K562 (cell line): ENCODE measurements at regions not wholly inside any gene's neighbourhood (a gene's known extent, or its start where the extent isn't known, plus 50 kb on each side); places are given as distances from the start of the nearest gene placed in this dataset.

ENCODE experiments used
- ATAC-seq: fragments of 200-7000 bp; cut with Tn5 transposase; 3 replicates; pipeline ENCODE4 v1.9.1; 2020; ENCODE audit warnings: moderate library complexity
- BruUV-seq: library from RNA; stranded (reverse); fragments of 400-500 nt; replicated peaks from 2 replicates; lab custom pipeline; 2021; lab: Mats Ljungman, UMichigan
- CTCF ChIA-PET: fragments of 300-600 bp; formaldehyde crosslinking; extraction: SDS; loops from one replicate; lab custom pipeline; 2021; ENCODE audit warnings: low intra/inter-chr PET ratio; lab: Yijun Ruan, JAX
- POLR2A ChIA-PET: fragments of 300-600, 350-650 bp; sonication (Branson Sonifier 250); formaldehyde crosslinking; extraction: SDS; loops from one replicate; lab custom pipeline; 2021; ENCODE audit warnings: antibody characterized with exemption, inconsistent platforms; lab: Yijun Ruan, JAX
- DNase-seq, 4 experiments: peaks; one replicate each; pipeline versions ENCODE4 v3.0.0 to v3.0.0-alpha.2; 2011 to 2018; ENCODE audit warnings: low spot score in 3 of 4, mixed read lengths in 3 of 4; ENCODE audit errors: extremely low read depth in 1 of 4
- FAIRE-seq: peaks from 2 replicates; lab custom pipeline; 2011; peaks lifted over from hg19 to GRCh38; lab: Jason Lieb, UNC
- H2AFZ ChIP-seq: 2 replicates; pipeline ENCODE4 v1.6.0; 2011; ENCODE audit warnings: low read depth, low read length, control low read depth, inconsistent platforms
- H3K27ac ChIP-seq: fragments of 200-600 bp; 3 replicates; pipeline ENCODE4 v1.8.0; 2011; ENCODE audit warnings: low read depth, mild to moderate bottlenecking, control low read depth, inconsistent platforms, low read length, moderate library complexity, mixed read lengths; ENCODE audit errors: extremely low read depth
- H3K27me3 ChIP-seq, 2 experiments: fragments of 300-600 bp in 1 of 2; 2 replicates in 1 of 2; 3 replicates in 1 of 2; pipeline versions ENCODE4 v1.6.0 to v1.8.0; 2011; ENCODE audit warnings: inconsistent platforms in 2 of 2, low read length in 2 of 2, mild to moderate bottlenecking in 1 of 2, mixed read lengths in 1 of 2, moderate library complexity in 1 of 2; ENCODE audit not compliant: control insufficient read depth in 2 of 2, insufficient read depth in 2 of 2
- H3K36me3 ChIP-seq: fragments of 300-600 bp; 3 replicates; pipeline ENCODE4 v1.8.0; 2011; ENCODE audit warnings: mild to moderate bottlenecking, low read length, inconsistent platforms; ENCODE audit not compliant: control insufficient read depth, insufficient read depth
- H3K4me1 ChIP-seq, 2 experiments: fragments of 200-600 bp in 1 of 2; replicated peaks in 1 of 2; 2 replicates in 1 of 2; 3 replicates in 1 of 2; pipeline versions ENCODE4 v1.5.1 to v1.8.0; 2011; ENCODE audit warnings: inconsistent platforms in 2 of 2, low read length in 2 of 2, mild to moderate bottlenecking in 1 of 2, mixed read lengths in 1 of 2, moderate library complexity in 1 of 2; ENCODE audit not compliant: control insufficient read depth in 2 of 2, insufficient read depth in 2 of 2
- H3K4me2 ChIP-seq: 2 replicates; pipeline ENCODE4 v1.6.1; 2011; ENCODE audit warnings: low read length, control low read depth, inconsistent platforms, mixed read lengths; ENCODE audit not compliant: insufficient read depth
- H3K4me3 ChIP-seq: fragments of 200-600 bp; sonication (generic), shearing (Covaris generic); 2 replicates; pipeline ENCODE4 v1.5.1; 2016; ENCODE audit warnings: control low read depth, inconsistent platforms
- H3K79me2 ChIP-seq: fragments of 200-600 bp; 3 replicates; pipeline ENCODE4 v1.8.0; 2011; ENCODE audit warnings: low read length, inconsistent platforms; ENCODE audit not compliant: control insufficient read depth, insufficient read depth
- H3K9ac ChIP-seq, 2 experiments: 2 replicates each; pipeline versions ENCODE4 v1.6.0 to v1.6.1; 2011; ENCODE audit warnings: low read depth in 2 of 2, low read length in 2 of 2, control low read depth in 1 of 2, inconsistent platforms in 1 of 2, mild to moderate bottlenecking in 1 of 2, mixed read lengths in 1 of 2; ENCODE audit not compliant: insufficient read depth in 1 of 2
- H3K9me1 ChIP-seq: one replicate; pipeline ENCODE4 v1.6.0; 2011; ENCODE audit warnings: inconsistent platforms, mild to moderate bottlenecking, low read length, moderate library complexity; ENCODE audit not compliant: control insufficient read depth, insufficient read depth
- H3K9me3 ChIP-seq: replicated peaks from 2 replicates; pipeline ENCODE4 v1.5.1; 2011; ENCODE audit warnings: low read depth, low read length, inconsistent platforms; ENCODE audit not compliant: control insufficient read depth, insufficient read depth
- H4K20me1 ChIP-seq: replicated peaks from 2 replicates; pipeline ENCODE4 v1.6.1; 2011; ENCODE audit warnings: low read length, inconsistent platforms, mixed read lengths; ENCODE audit not compliant: control insufficient read depth, insufficient read depth
- ARNT ChIP-seq, 2 experiments: fragments of 450-650 bp; IDR thresholded peaks; 2 replicates each; pipeline ENCODE4 v1.6.1; 2016; ENCODE audit warnings: mild to moderate bottlenecking in 1 of 2
- BRD9 ChIP-seq: fragments of 450-650 bp; IDR thresholded peaks from 2 replicates; pipeline ENCODE4 v1.6.1; 2018; ENCODE audit warnings: low read depth; ENCODE audit not compliant: partially characterized antibody
- CBX8 ChIP-seq: fragments of 200-600 bp; sonication (generic); IDR thresholded peaks from 2 replicates; pipeline ENCODE4 v1.6.1; 2012; ENCODE audit warnings: borderline replicate concordance, mixed run types, low read depth, mild to moderate bottlenecking, moderate library complexity, mixed read lengths, low read length, control low read depth, inconsistent platforms; ENCODE audit not compliant: poor library complexity, severe bottlenecking; ENCODE audit errors: extremely low read depth
- CCNT2 ChIP-seq: IDR thresholded peaks from 2 replicates; pipeline ENCODE4 v1.6.1; 2011; ENCODE audit warnings: borderline replicate concordance, low read depth, mild to moderate bottlenecking, moderate library complexity, mixed read lengths, low read length; ENCODE audit not compliant: insufficient read length; ENCODE audit errors: extremely low read depth
- ETV6 ChIP-seq, 3 experiments: fragments of 150-350 bp in 1 of 3; sonication (generic) in 1 of 3; formaldehyde crosslinking in 1 of 3; IDR thresholded peaks; 2 replicates each; pipeline versions ENCODE4 v1.6.1 to v1.8.0; 2014 to 2022; ENCODE audit warnings: borderline replicate concordance in 2 of 3, low read depth in 2 of 3, antibody characterized with exemption in 1 of 3, low read length in 1 of 3, mild to moderate bottlenecking in 1 of 3, missing genetic modification reagents in 1 of 3
- HDAC2 ChIP-seq: fragments of 450-650 bp; IDR thresholded peaks from 2 replicates; pipeline ENCODE4 v1.6.1; 2016; ENCODE audit warnings: mild to moderate bottlenecking
- KLF6 ChIP-seq: fragments of 250-450 bp; sonication (Bioruptor Pico); IDR thresholded peaks from 2 replicates; pipeline ENCODE4 v1.4.0; 2020; ENCODE audit warnings: mild to moderate bottlenecking, moderate library complexity, borderline replicate concordance
- MTA2 ChIP-seq: fragments of 450-650 bp; IDR thresholded peaks from 2 replicates; pipeline ENCODE4 v1.6.1; 2016; ENCODE audit warnings: low read depth
- POLR2H ChIP-seq: IDR thresholded peaks from 2 replicates; pipeline ENCODE4 v1.6.1; 2016; ENCODE audit warnings: missing genetic modification characterization, low read depth, mild to moderate bottlenecking, control low read depth, missing compliant biosample characterization, moderate library complexity
- RBFOX2 ChIP-seq: fragments of 200-400 bp; formaldehyde crosslinking; IDR thresholded peaks from 2 replicates; pipeline ENCODE4 v1.6.1; 2017; ENCODE audit warnings: low read depth, mild to moderate bottlenecking, low read length, moderate library complexity
- SRSF3 ChIP-seq: fragments of 200-400 bp; formaldehyde crosslinking; IDR thresholded peaks from 2 replicates; pipeline ENCODE4 v1.6.1; 2016; ENCODE audit warnings: mild to moderate bottlenecking, low read length, moderate library complexity; ENCODE audit not compliant: insufficient read depth
- TCFL5 ChIP-seq: fragments of 250-450 bp; sonication (Bioruptor Pico); conservative IDR thresholded peaks from 2 replicates; pipeline ENCODE4 v1.6.1; 2021; ENCODE audit warnings: mild to moderate bottlenecking, moderate library complexity, matching md5 sums
- ZBTB8A ChIP-seq: fragments of 450-650 bp; IDR thresholded peaks from 2 replicates; pipeline ENCODE4 v1.6.1; 2018; ENCODE audit warnings: mild to moderate bottlenecking, moderate library complexity; ENCODE audit not compliant: partially characterized antibody
- ZNF274 ChIP-seq: IDR thresholded peaks from 2 replicates; pipeline ENCODE4 v1.6.1; 2011; ENCODE audit warnings: low read depth, mild to moderate bottlenecking, low read length, moderate library complexity, borderline replicate concordance
- ZNF583 ChIP-seq: fragments of 250-450 bp; sonication (Bioruptor Pico); IDR thresholded peaks from 2 replicates; pipeline ENCODE4 v1.4.0; 2020
- ZNF586 ChIP-seq: fragments of 450-650 bp; formaldehyde crosslinking; conservative IDR thresholded peaks from 2 replicates; pipeline ENCODE4 v1.4.0; 2020; ENCODE audit warnings: mild to moderate bottlenecking, moderate library complexity
- WGBS: fragments of 100-300 bp; shearing (Covaris generic); methylation state at CpG from one replicate; pipeline ENCODE4 v1.1.6; 2016; ENCODE audit warnings: low coverage, mixed read lengths; ENCODE audit not compliant: insufficient coverage; ENCODE audit errors: missing lambda C conversion rate; 5-methylcytosine and 5-hydroxymethylcytosine counted together
- in situ Hi-C: fragments of 300-500 bp; cut with MboI; formaldehyde crosslinking; loops from 4 replicates; pipeline ENCODE4 v1.15.0; 2018; ENCODE audit warnings: inconsistent platforms, mixed read lengths
- intact Hi-C: fragments of 100-400 bp; cut with micrococcal nuclease; formaldehyde crosslinking; loops from 2 replicates; pipeline ENCODE4 v1.14.2; 2022
- TF ChIP-seq, protein P1 (sequence below), 2 experiments: IDR thresholded peaks in 1 of 2; conservative IDR thresholded peaks in 1 of 2; 2 replicates each; pipeline ENCODE4 v1.6.1; 2016; ENCODE audit warnings: low read depth in 2 of 2, mild to moderate bottlenecking in 1 of 2, missing compliant biosample characterization in 1 of 2, missing genetic modification characterization in 1 of 2, moderate library complexity in 1 of 2
- TF ChIP-seq, protein P2 (sequence below): IDR thresholded peaks from 2 replicates; pipeline ENCODE4 v1.6.1; 2012; ENCODE audit warnings: low read depth, low read length, improper control_type of control experiment, borderline replicate concordance

- Histone ChIP-seq H3K36me3 (no peaks in the 10 kb centered on the region), H3K27me3 (no peaks in the 10 kb centered on the region), H3K27ac (no peak overlapping the region), H3K9me3 (no peaks in the 10 kb centered on the region), H3K4me3 (no peak overlapping the region), H3K9me1 (no peaks in the 10 kb centered on the region), H3K79me2 (no peaks in the 10 kb centered on the region), H3K4me2 (no peak overlapping the region), H4K20me1 (no peaks in the 10 kb centered on the region), H3K9ac (no peak overlapping the region), H3K4me1 (no peaks in the 10 kb centered on the region), H2AFZ (no peak overlapping the region)
- in situ Hi-C loops (no loop called here), intact Hi-C loops (no loop called here)
- FAIRE-seq (no peak), ATAC-seq (no peak), DNase-seq (no peak)
- ChIA-PET CTCF (no interaction called here), POLR2A (no interaction called here)
- 0% methylated on average over 2 of the region's 2 CpGs for WGBS
- BruUV-seq = no TSS peak
- no peak for TF ChIP-seq SRSF3
- TF ChIP-seq CBX8 = no peak
- no peak for TF ChIP-seq ZNF583 (CRISPR knock-in tag)
- no peak for TF ChIP-seq ZBTB8A
- TF ChIP-seq MTA2 = no peak
- TF ChIP-seq HDAC2 = no peak
- no peak for TF ChIP-seq BRD9
- TF ChIP-seq POLR2H (tag) = no peak
- TF ChIP-seq, protein P1, sequence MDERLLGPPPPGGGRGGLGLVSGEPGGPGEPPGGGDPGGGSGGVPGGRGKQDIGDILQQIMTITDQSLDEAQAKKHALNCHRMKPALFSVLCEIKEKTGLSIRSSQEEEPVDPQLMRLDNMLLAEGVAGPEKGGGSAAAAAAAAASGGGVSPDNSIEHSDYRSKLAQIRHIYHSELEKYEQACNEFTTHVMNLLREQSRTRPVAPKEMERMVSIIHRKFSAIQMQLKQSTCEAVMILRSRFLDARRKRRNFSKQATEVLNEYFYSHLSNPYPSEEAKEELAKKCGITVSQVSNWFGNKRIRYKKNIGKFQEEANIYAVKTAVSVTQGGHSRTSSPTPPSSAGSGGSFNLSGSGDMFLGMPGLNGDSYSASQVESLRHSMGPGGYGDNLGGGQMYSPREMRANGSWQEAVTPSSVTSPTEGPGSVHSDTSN (CRISPR knock-in tag; IDR thresholded peaks at IDR 0.05; ENCODE audit: low read depth) = no peak
- TF ChIP-seq, protein P1 (tag; conservative IDR thresholded peaks at IDR 0.05; ENCODE audit: low read depth) = no peak
- TF ChIP-seq, protein P2, sequence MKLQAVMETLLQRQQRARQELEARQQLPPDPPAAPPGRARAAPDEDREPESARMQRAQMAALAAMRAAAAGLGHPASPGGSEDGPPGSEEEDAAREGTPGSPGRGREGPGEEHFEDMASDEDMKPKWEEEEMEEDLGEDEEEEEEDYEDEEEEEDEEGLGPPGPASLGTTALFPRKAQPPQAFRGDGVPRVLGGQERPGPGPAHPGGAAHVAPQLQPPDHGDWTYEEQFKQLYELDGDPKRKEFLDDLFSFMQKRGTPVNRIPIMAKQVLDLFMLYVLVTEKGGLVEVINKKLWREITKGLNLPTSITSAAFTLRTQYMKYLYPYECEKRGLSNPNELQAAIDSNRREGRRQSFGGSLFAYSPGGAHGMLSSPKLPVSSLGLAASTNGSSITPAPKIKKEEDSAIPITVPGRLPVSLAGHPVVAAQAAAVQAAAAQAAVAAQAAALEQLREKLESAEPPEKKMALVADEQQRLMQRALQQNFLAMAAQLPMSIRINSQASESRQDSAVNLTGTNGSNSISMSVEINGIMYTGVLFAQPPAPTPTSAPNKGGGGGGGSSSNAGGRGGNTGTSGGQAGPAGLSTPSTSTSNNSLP = no peak
- TF ChIP-seq ARNT (IDR thresholded peaks at IDR 0.05) = no peak
- TF ChIP-seq RBFOX2 = no peak
- TF ChIP-seq KLF6 (CRISPR knock-in tag) = no peak
- TF ChIP-seq CCNT2 = no peak
- TF ChIP-seq TCFL5 (CRISPR knock-in tag) = no peak
- TF ChIP-seq ETV6 (IDR thresholded peaks at IDR 0.05; ENCODE audit: borderline replicate concordance in 1 of 2, low read depth in 2 of 2, low read length in 1 of 2) = no peak
- TF ChIP-seq ETV6 (CRISPR knock-in tag; IDR thresholded peaks at IDR 0.05; ENCODE audit: borderline replicate concordance) = no peak
- TF ChIP-seq ZNF586 = no peak
- no peak for TF ChIP-seq ZNF274
Observed at GRCh38 chr6:145290122-145290521, 445.2 kb downstream of the EPM2A start.
